Ishikawa (cell line): ENCODE measurements at regions not wholly inside any gene's neighbourhood (a gene's known extent, or its start where the extent isn't known, plus 50 kb on each side); places are given as distances from the start of the nearest gene placed in this dataset.

Experiments used
- EP300 ChIP-seq: IDR thresholded peaks from 2 replicates; pipeline ENCODE4 v1.6.1; 2012; ENCODE audit warnings: borderline replicate concordance
- RAD21 ChIP-seq: IDR thresholded peaks from 2 replicates; pipeline ENCODE4 v1.6.1; 2012; ENCODE audit warnings: low read depth
- TAF1 ChIP-seq: IDR thresholded peaks from 2 replicates; pipeline ENCODE4 v1.6.1; 2012; ENCODE audit warnings: low read depth, mild to moderate bottlenecking
- YY1 ChIP-seq: IDR thresholded peaks from 2 replicates; pipeline ENCODE4 v1.6.1; 2012; ENCODE audit warnings: low read depth

DNA sequence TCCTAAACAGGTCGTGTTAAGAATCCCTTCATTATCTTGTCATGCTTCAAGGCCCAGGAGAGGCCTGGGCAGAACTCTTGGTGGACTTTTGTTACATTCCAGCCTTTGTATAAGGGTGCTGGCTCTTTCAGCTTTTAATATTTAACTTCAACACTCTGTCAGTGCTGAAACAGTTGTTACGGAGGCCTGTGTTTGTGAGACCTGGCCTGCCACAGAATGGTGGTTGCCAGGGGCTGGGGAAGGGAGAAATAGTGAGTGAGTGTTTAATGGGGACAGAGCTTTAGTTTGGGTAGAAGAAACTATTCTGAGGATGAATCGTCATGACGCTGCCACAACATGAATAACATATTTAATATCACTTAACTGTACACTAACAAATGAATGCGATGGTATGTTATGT is 1027.6 kb upstream of the PRKX start:
- TF ChIP-seq EP300 (no peak), TAF1 (no peak), YY1 (no peak), RAD21 (no peak)
